GM21447 (cell line): ENCODE measurements at regions not wholly inside any gene's neighbourhood (a gene's known extent, or its start where the extent isn't known, plus 50 kb on each side); places are given as distances from the start of the nearest gene placed in this dataset.

ENCODE experiments used
- ATAC-seq: cut with Tn5 transposase; IDR thresholded peaks from one replicate; pipeline ENCODE4 v1.9.1; 2021; ENCODE audit not compliant: unreplicated experiment

DNA sequence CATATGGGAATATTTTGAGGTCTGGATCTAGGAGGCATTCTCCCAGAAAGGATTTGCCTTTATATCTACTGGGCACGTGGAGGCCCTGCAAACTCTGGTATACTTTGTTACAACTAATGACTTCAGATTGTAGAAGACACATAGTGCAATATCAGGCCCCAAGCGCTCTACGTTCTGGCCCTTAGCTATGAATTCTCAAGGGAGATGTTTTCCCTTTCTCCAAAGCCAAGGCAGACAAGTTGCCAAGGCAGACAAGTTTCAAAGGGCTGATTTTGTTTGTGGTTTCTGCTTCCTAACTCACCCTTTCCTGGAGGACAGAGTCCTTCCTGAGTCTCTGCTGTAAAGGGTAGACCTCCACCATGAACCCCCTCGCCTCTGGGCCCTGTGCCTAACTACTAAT, 99.4 kb upstream of the CTTNBP2 start:
- no peak for ATAC-seq

- no peak for ATAC-seq
Measured at GRCh38 chr7:117973975-117974374, 100.7 kb upstream of the CTTNBP2 start.

DNA sequence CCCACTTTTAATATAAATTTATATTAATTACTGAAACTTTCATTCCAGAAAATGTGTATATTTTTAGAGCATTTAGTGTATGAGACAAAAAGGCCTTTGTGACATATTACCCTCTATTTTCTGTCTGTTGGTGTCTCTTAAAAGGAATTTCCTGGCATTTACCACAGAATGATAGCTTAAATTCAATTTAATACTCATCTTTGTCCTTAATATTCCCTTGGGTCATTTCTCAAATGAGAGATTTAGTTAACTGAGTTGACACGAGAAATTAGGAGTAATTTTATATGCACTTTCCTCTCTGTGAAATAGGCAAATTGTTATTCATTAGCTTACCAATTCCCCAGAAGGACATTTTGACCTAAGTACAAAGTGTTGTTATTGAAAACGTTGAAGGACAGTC, 101.7 kb upstream of the CTTNBP2 start:
- no peak for ATAC-seq

DNA sequence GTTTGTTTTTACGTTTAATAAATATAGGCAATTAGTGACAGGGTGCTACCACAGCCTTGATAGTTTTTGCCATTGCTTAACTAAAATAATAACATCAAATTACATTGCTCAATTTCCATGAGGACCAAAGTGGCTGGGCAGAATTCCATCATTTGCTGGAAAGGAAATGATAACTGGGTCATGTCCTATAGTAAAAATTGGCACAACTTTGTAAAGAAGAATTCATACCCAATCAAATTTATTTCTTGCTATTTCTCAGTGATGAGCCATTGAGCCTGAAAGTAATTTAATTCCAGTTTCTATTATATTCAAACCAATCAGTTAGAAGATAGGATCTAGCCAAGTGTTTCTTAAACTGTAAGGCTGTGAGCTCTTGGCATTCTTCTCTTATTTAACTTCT, 102.2 kb upstream of the CTTNBP2 start:
- ATAC-seq, result no peak

DNA sequence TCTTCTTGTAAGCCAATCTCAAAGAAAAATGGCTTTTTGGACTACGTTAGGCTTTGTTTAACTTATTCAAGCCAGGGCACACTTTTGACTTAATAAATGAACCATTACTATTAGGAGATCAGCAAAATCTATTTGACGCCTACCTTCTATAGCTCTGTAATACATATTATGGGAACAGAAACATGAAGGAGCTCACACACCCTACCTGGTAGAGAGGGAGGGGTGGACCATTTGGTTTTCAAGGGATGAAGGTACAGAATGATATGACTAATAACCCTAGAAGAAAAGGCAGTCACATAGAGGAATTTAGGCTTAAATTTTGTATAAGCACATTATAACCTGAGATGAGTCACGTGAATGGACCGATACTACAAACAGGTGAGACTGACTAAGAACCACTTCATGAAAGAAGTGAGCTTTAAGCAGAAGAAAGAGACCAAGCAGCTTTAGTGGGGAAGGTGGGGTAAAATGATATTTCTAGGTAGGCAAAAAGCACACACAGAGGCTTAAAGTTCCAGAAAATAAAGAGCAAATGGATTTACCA, 106.8 kb upstream of the CTTNBP2 start:
- no peak for ATAC-seq

- no peak for ATAC-seq
Measured at GRCh38 chr7:117982071-117983055, 109.1 kb upstream of the CTTNBP2 start.

DNA sequence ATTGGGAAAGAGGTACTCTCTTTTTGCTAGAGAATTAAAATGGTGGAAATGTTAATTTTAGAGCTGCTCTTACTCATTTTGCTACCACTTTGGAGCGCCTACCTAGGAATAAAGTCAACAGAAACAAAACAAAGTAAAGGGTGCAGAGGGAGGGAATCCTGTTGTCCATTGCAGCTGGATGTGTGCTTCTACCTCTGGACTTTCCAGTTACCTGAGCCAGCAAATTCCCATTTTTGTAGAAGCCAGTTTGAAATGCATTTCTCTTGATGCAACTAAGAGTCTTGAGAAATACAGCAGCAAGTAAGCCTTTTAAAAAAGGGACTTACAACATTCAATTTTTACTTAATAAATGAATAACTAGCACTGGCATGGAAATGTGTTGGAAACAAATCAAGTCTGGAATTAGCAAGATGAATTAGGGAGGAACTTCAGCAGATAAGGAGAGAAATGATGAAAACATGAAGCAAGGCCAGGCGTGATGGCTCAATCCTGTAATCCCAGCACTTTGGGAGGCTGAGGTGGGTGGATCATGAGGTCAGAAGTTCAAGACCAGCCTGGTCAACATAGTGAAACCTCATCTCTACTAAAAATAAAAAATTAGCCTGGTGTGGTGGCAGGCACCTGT, 113.5 kb upstream of the CTTNBP2 start:
- no peak for ATAC-seq

- ATAC-seq, result no peak
Measured at GRCh38 chr7:117990834-117991233, 117.6 kb upstream of the CTTNBP2 start.

GRCh38 chr7:117992635-117993376, 119.6 kb upstream of the CTTNBP2 start:
- ATAC-seq, result no peak

DNA sequence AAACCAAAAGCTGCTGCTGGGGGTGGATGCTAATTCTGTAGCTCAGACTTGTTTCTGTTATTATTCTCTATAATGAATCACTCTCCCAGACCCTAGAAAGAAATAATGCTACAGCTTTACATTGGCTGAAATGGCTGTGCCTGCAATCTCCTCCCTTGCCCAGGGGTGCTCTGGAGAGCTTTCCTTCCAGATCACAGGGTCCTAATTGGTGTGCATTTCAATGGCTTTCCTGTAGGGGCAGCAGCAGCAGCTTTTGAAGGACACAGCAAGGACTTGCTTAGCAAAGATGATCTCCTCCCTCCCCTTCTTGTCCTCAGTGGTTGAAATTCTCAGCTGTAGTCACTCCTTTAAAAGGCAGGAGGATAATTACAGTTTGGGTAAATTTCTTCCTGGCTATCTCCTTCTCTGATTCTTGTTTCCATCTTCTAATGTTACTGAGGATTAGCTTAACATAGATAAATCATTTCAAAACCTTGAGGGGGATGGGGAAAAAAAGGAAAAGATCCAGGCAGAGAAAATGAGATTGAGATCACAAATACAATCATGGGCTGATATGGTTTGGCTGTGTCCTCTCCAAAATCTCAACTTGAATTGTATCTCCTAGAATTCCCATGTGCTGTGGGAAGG, 120.2 kb upstream of the CTTNBP2 start:
- peak; percentile 88 for ATAC-seq

- ATAC-seq, result no peak
Measured at GRCh38 chr7:117995850-117996650, 122.8 kb upstream of the CTTNBP2 start.

DNA sequence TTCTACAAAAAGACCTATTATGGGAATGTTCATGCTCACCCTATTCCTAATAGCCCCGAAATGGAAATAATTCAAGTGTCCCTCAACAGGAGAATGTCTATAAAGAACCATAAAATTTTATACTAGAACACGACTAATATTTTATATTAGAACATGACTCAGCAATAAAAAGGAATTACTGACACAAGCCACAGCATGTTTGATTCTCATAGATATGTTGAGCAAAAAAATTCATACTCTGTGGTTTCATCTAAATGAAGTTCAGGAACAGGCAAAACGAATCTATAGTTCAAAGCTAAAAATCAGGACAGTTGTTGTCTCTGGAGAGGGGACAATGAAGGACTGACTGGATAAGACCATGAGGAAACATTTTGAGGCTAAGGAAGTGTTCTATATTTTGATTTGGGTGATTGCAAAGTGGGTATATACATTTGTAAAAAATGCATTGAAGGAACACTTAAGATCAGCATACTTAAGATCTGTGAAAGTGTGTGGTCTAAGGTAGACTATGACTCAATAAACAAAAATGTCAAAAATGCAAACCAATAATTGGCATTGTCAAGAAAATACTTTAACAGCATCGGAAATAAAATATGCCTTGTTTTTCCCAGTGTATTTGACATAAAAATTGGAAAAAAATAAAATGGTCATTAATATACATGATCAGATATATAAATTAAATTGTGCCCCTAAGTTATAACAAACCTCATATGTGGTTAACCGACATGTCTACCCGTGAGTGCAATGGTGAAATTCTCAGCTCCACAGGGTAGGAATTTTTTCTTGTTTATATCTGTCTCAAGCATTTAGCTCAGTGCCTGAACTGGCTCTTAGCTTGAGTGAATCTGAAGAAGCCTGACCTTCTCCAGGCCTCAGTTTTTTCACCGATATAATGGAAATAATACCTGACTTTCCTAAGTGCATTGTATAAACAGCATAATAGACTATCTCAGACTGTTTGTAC, 124.9 kb upstream of the CTTNBP2 start:
- ATAC-seq, result no peak

- ATAC-seq, result no peak
Measured at GRCh38 chr7:118000480-118001202, 127.4 kb upstream of the CTTNBP2 start.

- ATAC-seq, result no peak
Measured at GRCh38 chr7:118003476-118003875, 130.2 kb upstream of the CTTNBP2 start.

- ATAC-seq, result no peak
Measured at GRCh38 chr7:118005026-118005425, 131.8 kb upstream of the CTTNBP2 start.

DNA sequence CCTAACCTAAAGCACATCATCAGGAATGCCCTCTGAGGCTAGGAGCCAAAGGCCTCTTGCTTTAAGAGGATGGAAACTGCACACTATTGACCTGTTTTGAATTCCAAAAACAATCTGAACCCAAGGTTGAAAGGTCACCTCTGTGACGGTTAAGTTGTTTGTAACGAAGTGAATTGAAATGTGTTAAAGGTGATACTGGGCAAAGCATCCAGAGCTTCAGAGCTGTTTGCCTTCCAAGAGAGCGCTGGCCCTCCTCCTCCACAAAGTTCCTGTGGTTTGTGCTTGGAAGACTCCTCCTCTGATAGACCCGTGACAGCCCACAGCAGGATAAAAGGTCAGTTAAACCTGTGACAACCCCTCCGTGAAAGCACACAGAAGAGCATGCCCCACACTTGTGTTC, 133.7 kb upstream of the CTTNBP2 start:
- no peak for ATAC-seq

- no peak for ATAC-seq
Measured at GRCh38 chr7:118009419-118009818, 136.2 kb upstream of the CTTNBP2 start.

- ATAC-seq, result no peak
Measured at GRCh38 chr7:118011652-118012051, 138.4 kb upstream of the CTTNBP2 start.
